Esophagus squamous epithelium (tissue), 5 donors: ENCODE measurements at regions not wholly inside any gene's neighbourhood (a gene's known extent, or its start where the extent isn't known, plus 50 kb on each side); places are given as distances from the start of the nearest gene placed in this dataset.

Experiments
- DNase-seq: peaks from one replicate; lab custom pipeline; 2025; lab: John Stamatoyannopoulos, UW
- H3K27ac ChIP-seq, 4 donors: fragments of 200-600 bp; sonication (generic); one replicate each; pipeline ENCODE4 v1.5.1; 2016 to 2019; ENCODE audit warnings: mild to moderate bottlenecking in 1 of 4
- H3K27me3 ChIP-seq, 4 donors: fragments of 200-600 bp; sonication (generic); 1 replicate in 3 of 4; 2 replicates in 1 of 4; pipeline versions ENCODE4 v1.5.1 to v1.6.0; 2017 to 2021; ENCODE audit warnings: antibody characterized with exemption in 1 of 4
- H3K36me3 ChIP-seq, 3 donors: fragments of 200-600 bp; sonication (generic); one replicate each; pipeline ENCODE4 v1.5.1; 2016 to 2019
- H3K4me1 ChIP-seq, 3 donors: fragments of 200-600 bp; sonication (generic); one replicate each; pipeline ENCODE4 v1.5.1; 2017 to 2019
- H3K4me3 ChIP-seq, 4 donors: fragments of 200-600 bp; sonication (generic); 1 replicate in 3 of 4; 2 replicates in 1 of 4; pipeline ENCODE4 v1.5.1; 2016 to 2019; ENCODE audit warnings: mild to moderate bottlenecking in 2 of 4, moderate library complexity in 1 of 4
- H3K9me3 ChIP-seq, 3 donors: fragments of 200-600 bp; sonication (generic); one replicate each; pipeline ENCODE4 v1.5.1; 2016 to 2019
- POLR2A ChIP-seq, 4 donors: fragments of 450-650 bp; IDR thresholded peaks; one replicate each; pipeline ENCODE4 v1.6.1; 2017; ENCODE audit warnings: antibody characterized with exemption in 4 of 4, mild to moderate bottlenecking in 4 of 4, moderate library complexity in 3 of 4
- WGBS, 2 donors: methylation state at CpG; one replicate each; pipeline ENCODE4 v1.1.5; 2018; 5-methylcytosine and 5-hydroxymethylcytosine counted together
- intact Hi-C: fragments of 100-400 bp; cut with DNase I; formaldehyde crosslinking; loops from one replicate; pipeline ENCODE4 v1.15.0; 2022
- TF ChIP-seq, protein P1 (sequence below), 6 experiments: fragments of 450-650 bp in 4 of 6; fragments of 200-600 bp in 2 of 6; sonication (generic) in 2 of 6; IDR thresholded peaks; one replicate each; pipeline ENCODE4 v1.5.1; 2016 to 2019; ENCODE audit warnings: antibody characterized with exemption in 6 of 6, mild to moderate bottlenecking in 4 of 6, moderate library complexity in 4 of 6
- donor health status: DM: yes; HTN: yes; CAD: no.

GRCh38 chr1:201695607-201696006 is 133.3 kb upstream of the IPO9 start:
- TF ChIP-seq POLR2A (IDR thresholded peaks at IDR 0.05): no peak
- TF ChIP-seq, protein P1, sequence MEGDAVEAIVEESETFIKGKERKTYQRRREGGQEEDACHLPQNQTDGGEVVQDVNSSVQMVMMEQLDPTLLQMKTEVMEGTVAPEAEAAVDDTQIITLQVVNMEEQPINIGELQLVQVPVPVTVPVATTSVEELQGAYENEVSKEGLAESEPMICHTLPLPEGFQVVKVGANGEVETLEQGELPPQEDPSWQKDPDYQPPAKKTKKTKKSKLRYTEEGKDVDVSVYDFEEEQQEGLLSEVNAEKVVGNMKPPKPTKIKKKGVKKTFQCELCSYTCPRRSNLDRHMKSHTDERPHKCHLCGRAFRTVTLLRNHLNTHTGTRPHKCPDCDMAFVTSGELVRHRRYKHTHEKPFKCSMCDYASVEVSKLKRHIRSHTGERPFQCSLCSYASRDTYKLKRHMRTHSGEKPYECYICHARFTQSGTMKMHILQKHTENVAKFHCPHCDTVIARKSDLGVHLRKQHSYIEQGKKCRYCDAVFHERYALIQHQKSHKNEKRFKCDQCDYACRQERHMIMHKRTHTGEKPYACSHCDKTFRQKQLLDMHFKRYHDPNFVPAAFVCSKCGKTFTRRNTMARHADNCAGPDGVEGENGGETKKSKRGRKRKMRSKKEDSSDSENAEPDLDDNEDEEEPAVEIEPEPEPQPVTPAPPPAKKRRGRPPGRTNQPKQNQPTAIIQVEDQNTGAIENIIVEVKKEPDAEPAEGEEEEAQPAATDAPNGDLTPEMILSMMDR (IDR thresholded peaks at IDR 0.05): no peak
- H3K36me3 ChIP-seq: no peaks in the 10 kb centered on the region
- DNase-seq: no peak
- H3K27ac ChIP-seq: peak overlapping the region in 2 of 4 donors; percentile 19 to 39
- H3K4me3 ChIP-seq: no peak overlapping the region
- intact Hi-C loops: no loop called here
- no peaks in the 10 kb centered on the region for H3K9me3 ChIP-seq
- WGBS, 2 donors: 70 to 82% methylated on average over 2 to 4 of the region's 6 CpGs
- peaks cover 0 to 3% (median 0%) of the 10 kb centered on the region in 4 donors for H3K27me3 ChIP-seq
- H3K4me1 ChIP-seq: peaks cover 11 to 24% (median 17%) of the 10 kb centered on the region in 3 donors

DNA sequence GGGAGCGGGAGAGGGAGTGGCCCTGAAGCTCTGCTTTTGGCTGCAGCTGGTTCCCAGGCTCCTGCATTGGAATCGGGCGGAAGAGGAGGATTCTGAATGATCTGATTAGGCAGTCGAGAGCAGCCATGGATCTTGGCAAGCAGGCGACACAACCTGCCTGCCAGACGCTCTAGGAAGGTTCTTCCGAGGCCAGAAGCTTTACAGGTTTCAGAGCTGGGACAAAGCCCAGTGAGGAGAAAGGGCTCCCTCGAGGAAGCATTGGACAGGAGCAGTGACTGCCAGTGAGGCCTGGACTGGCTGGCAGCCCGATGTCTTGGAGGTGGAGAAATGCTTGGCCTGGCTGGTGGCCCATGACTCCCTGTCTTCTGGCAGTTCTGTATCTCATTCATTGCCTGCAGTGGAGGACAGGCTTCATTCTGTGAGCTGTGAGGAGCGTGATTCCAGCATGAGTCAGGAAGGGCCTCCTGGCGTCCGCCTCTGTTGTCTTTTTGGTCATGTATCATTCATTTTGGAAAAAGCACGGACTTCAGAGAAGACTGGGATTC is 132.7 kb upstream of the IPO9 start:
- 18 to 25% methylated on average over 6 to 11 of the region's 13 CpGs for WGBS, 2 donors
- H3K27me3 ChIP-seq: peaks cover 0 to 3% (median 0%) of the 10 kb centered on the region in 4 donors
- H3K9me3 ChIP-seq: no peaks in the 10 kb centered on the region
- H3K4me3 ChIP-seq: no peak overlapping the region
- peaks cover 11 to 24% (median 17%) of the 10 kb centered on the region in 3 donors for H3K4me1 ChIP-seq
- H3K36me3 ChIP-seq: no peaks in the 10 kb centered on the region
- DNase-seq: no peak
- peak overlapping the region in 2 of 4 donors; percentile 19 to 39 for H3K27ac ChIP-seq
- intact Hi-C loops: no loop called here
- TF ChIP-seq POLR2A (IDR thresholded peaks at IDR 0.05): no peak
- TF ChIP-seq, protein P1 (IDR thresholded peaks at IDR 0.05): no peak

GRCh38 chr1:201697174-201697573 is 131.8 kb upstream of the IPO9 start:
- no peak for DNase-seq
- Histone ChIP-seq H3K4me3 (no peak overlapping the region), H3K27me3 (peaks cover 0 to 3% (median 0%) of the 10 kb centered on the region in 4 donors), H3K36me3 (no peaks in the 10 kb centered on the region), H3K9me3 (no peaks in the 10 kb centered on the region), H3K27ac (no peak overlapping the region), H3K4me1 (peaks cover 11 to 24% (median 17%) of the 10 kb centered on the region in 3 donors)
- WGBS, 2 donors: 89% methylated on average over 4 of the region's 4 CpGs
- intact Hi-C loops: no loop called here
- TF ChIP-seq POLR2A (IDR thresholded peaks at IDR 0.05): no peak
- TF ChIP-seq, protein P1 (IDR thresholded peaks at IDR 0.05): no peak

GRCh38 chr1:201701831-201702230 is 127.1 kb upstream of the IPO9 start:
- no peak for TF ChIP-seq POLR2A (IDR thresholded peaks at IDR 0.05)
- TF ChIP-seq, protein P1 (IDR thresholded peaks at IDR 0.05): no peak

GRCh38 chr1:201702936-201703335 is 126.0 kb upstream of the IPO9 start:
- DNase-seq: no peak
- Histone ChIP-seq H3K27ac (peak overlapping the region in 3 of 4 donors; percentile 48 to 73 (median 69)), H3K36me3 (no peaks in the 10 kb centered on the region), H3K4me3 (no peak overlapping the region), H3K9me3 (no peaks in the 10 kb centered on the region), H3K27me3 (peaks cover 0 to 4% (median 0%) of the 10 kb centered on the region in 4 donors), H3K4me1 (peaks cover 10 to 29% (median 14%) of the 10 kb centered on the region in 3 donors)
- intact Hi-C loops: no loop called here
- TF ChIP-seq, protein P1 (IDR thresholded peaks at IDR 0.05): no peak
- no peak for TF ChIP-seq POLR2A (IDR thresholded peaks at IDR 0.05)
- WGBS, 2 donors: 60 to 73% methylated on average over 2 of the region's 2 CpGs

More at GRCh38 chr1:201701831-201702230, 127.1 kb upstream of the IPO9 start:
- Histone ChIP-seq H3K27me3 (peaks cover 0 to 6% (median 0%) of the 10 kb centered on the region in 4 donors), H3K36me3 (no peaks in the 10 kb centered on the region), H3K9me3 (no peaks in the 10 kb centered on the region), H3K4me3 (no peak overlapping the region), H3K27ac (no peak overlapping the region), H3K4me1 (peaks cover 10 to 26% (median 13%) of the 10 kb centered on the region in 3 donors)
- intact Hi-C loops: no loop called here
- no peak for DNase-seq
- 79 to 90% methylated on average over 2 of the region's 2 CpGs for WGBS, 2 donors
